HK-2 (cell line): ENCODE measurements at regions not wholly inside any gene's neighbourhood (a gene's known extent, or its start where the extent isn't known, plus 50 kb on each side); places are given as distances from the start of the nearest gene placed in this dataset.

Source experiments
- DNase-seq: peaks from one replicate; pipeline ENCODE4 v3.0.0-alpha.2; 2018; ENCODE audit not compliant: unreplicated experiment

GRCh38 chr15:97087006-97087741, 756.7 kb downstream of the NR2F2 start:
- DNase-seq, result no peak

DNA sequence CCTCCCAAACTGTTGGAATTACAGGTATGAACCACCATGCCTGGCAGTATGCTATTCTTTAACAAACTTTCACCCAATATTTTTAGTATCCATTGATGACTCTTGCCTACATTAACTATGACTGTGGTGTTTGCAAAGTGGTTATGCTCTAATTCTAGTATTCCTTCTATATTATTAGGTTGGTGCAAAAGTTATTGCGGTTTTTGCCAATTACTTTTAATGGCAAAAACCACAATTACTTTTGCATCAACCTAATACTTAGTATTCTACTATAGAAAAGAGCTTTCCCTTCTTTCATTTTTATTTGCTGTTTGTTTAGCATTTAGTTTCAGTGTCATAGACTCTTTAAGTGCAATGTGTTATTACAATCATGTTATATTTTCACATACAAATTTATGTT, 760.6 kb downstream of the NR2F2 start:
- DNase-seq, result no peak

- no peak for DNase-seq
Observed at GRCh38 chr15:97092656-97093055, 762.2 kb downstream of the NR2F2 start.

DNA sequence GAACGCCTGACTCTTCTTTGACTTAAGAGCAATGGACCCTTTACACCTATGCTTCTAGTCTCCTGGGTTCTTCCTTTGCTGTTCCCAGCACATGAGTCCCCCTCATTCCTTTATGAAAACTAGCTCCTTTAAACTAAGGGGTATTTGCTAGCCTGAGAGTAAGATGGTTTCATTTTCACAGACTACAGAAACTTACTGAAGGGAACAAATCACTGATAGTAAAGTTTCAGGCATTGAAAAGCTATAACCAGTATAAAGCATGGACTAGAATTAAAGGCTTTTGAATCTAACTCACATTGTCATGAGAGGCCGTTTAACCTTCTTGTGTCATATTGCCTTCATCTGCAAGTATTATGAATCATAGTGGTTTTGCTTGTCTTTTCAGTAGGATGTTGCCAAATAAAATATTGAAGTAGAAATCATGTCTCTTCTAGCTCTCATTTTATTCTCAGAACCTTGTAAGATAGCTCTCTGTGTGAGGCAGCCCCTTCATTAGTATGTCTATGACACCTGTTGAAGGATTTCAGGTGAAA, 765.9 kb downstream of the NR2F2 start:
- DNase-seq, result no peak

DNA sequence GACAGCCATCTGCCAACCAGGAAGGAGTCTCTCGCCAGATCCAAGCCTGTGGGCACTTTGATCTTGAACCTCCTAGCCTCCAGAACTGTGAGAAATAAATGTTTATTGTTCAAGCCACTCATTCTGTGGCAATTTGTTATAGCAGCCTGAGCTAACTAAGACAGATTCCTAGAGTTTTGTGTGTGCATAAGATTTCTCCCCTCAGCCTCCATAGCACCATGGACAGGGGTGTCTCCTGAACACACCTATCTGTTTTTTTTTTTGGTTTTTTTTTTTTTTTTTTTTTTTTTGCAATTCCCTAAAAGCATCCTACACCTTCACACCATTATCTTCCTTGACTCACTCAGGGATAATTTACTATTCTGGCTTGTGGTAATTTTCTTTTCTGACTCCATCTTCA, 768.5 kb downstream of the NR2F2 start:
- no peak for DNase-seq

DNA sequence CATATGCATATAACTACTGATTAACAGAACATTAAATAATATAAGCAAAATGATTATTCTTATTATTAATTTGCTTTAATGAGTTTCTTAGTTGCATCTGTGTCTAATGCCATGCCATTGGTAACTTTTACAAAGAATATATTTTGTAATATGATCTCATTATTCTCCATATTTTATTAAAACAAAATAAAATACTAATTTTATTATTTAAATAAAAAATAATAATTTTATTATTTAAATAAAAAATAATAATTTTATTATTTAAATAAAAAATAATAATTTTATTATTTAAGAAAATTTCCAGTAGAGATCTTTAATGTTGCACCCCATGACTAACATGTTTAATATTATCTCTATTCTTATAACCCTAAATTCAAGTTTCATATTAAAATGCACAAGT, 771.1 kb downstream of the NR2F2 start:
- no peak for DNase-seq

GRCh38 chr15:97114900-97115760, 784.6 kb downstream of the NR2F2 start:
- DNase-seq, result no peak

- DNase-seq, result no peak
Observed at GRCh38 chr15:97115761-97116070, 785.2 kb downstream of the NR2F2 start.

- DNase-seq, result no peak
Observed at GRCh38 chr15:97124790-97125189, 794.3 kb downstream of the NR2F2 start.

GRCh38 chr15:97126553-97127233, 796.2 kb downstream of the NR2F2 start:
- DNase-seq, result no peak

DNA sequence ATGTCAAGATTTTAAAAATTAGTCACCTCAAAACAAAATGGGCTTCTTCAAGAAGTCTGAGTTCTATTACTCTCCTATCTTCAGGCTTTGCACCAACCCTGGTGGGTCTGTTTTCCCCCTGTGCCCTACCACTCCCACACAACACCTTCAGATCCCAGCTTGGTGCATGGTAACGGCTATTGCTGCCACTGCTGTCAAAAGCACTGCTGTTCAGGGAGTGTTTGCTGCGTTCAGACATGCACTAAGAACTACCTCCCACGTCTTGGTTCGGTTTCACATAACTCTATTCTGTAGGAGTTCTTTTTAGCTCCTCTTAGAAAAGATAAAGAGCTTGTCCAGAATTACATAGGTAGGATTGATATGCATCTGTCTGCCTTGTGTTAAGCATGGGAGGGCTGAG, 799.2 kb downstream of the NR2F2 start:
- DNase-seq, result no peak

DNA sequence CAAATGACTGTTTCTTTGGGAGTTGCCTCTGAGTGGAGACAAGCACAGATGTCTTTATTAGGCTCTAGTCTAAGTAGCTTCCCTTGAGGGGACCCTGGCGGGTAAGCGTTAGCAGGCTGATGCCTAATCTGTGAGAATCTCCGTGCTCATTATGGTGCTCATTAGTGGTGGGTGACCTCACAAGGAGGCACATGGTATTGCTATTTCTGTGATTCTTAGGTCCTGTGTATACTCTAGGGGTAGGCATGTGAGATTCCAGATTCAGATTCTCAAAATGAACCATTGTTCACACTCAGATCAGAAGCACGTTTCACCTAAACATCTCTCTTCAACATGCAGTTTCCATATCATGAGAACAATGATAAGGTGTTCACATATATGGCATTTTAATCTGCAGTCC, 809.7 kb downstream of the NR2F2 start:
- no peak for DNase-seq

GRCh38 chr15:97141360-97141759, 810.9 kb downstream of the NR2F2 start:
- DNase-seq, result no peak

GRCh38 chr15:97141871-97142270, 811.4 kb downstream of the NR2F2 start:
- DNase-seq, result no peak

GRCh38 chr15:97143592-97144376, 813.3 kb downstream of the NR2F2 start:
- DNase-seq, result peak; percentile 2

DNA sequence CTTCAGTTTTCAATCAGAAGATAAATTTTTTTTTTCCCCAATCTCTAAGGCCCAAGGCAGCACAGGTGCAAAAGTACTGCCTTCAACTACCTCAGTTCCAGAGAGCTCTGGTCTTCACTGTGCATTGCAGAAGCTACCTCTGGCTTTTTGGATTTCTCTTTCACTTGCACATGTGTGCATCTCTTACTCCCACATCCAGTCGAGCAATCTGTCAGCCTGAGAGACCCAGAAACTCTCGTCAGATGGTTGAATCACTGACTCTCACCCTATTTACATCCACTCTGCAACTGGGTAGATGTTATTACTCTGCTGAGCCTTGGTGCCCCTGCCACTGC, 813.8 kb downstream of the NR2F2 start:
- no peak for DNase-seq

- no peak for DNase-seq
Observed at GRCh38 chr15:97146929-97147870, 813.3 kb upstream of the ARRDC4 start.

DNA sequence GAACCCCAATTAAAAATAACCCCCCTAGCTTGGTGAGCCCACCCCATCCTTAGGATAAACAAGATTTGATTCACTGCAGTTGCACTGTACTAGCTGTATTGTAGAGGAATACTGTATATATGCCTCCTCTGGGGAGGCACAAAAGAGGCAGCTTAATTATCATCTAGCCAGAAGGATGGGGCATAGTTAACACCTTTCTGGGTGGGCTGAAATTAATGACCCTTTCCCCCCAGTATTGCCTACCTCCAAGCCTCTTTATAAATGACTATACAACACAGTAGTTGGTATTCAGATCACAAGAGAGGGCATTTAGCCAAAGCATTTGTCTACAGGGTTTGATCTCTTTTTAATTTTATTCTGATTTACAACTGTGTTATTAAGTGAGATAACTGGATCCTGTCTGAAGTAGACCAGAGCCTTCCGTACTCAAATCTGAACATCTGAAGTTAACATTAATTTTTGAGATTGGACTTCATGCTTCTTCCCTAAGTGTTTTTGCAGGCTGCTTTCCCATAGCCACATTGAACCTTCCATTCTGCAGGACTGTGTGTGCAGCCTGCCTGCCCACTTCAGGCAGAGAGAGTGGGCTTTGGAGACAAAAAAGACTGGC, 807.0 kb upstream of the ARRDC4 start:
- no peak for DNase-seq

DNA sequence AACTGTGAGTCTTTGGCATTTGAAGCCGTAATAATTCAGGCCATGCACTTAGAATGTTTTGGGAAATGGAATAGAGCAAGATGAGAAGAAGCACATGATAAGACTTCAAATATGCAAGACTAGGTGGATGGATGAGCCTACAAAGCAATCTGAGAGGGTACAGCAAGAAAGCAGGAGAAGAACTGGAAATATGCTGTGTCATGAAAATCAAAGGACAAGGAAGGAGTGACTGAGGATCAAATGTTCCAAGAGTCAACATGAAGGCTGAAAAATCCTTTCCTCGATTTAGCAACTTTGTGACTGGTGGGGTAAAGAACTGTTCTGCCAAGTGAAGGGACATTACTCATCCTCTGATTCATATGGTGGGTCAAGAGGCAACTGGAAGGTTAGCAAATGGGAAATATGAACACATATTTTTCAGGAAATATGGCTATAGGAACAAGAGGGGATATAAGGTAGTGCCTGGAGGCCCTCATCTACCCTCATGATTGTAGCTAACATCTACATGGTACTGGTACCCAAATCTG, 803.7 kb upstream of the ARRDC4 start:
- DNase-seq, result no peak
